ENCODE measurements at regions not wholly inside any gene's neighbourhood (a gene's known extent, or its start where the extent isn't known, plus 50 kb on each side); places are given as distances from the start of the nearest gene placed in this dataset.

DNA sequence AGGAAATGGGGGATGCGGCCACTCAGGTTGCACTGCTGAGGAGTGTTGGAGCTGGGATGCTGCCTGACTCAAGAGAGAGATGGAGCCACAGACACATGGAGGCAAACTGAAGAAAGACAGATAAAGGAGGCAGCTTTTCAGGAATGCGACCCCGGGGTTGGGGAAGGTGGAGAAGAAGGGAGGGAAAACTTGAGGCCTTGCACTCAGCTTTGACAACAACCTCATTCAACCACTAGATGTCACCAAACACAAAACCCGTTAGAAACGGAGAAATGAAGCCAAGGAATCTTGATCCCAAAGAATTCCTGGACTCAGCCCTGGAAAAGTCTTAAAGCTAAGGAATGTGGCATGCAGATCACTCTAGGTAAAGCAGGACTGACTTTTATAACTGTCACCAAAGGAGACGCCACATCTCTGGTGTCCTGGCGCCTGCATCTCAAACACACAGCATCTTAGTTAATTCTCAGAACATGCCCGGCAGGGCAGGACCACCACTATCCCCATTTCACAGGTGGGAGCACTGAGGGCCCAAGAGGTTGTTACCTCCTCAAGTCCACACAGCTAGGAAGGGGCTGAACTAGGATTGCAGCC, 59.6 kb upstream of the LMCD1 start:
- Mint-ChIP-seq H3K4me1 (no peaks in the 10 kb centered on the region), H3K27ac (no peak overlapping the region), H3K4me3 (no peak overlapping the region), H3K27me3 (no peaks in the 10 kb centered on the region), H3K36me3 (no peaks in the 10 kb centered on the region), H3K9me3 (no peaks in the 10 kb centered on the region)
- no peak for ATAC-seq

DNA sequence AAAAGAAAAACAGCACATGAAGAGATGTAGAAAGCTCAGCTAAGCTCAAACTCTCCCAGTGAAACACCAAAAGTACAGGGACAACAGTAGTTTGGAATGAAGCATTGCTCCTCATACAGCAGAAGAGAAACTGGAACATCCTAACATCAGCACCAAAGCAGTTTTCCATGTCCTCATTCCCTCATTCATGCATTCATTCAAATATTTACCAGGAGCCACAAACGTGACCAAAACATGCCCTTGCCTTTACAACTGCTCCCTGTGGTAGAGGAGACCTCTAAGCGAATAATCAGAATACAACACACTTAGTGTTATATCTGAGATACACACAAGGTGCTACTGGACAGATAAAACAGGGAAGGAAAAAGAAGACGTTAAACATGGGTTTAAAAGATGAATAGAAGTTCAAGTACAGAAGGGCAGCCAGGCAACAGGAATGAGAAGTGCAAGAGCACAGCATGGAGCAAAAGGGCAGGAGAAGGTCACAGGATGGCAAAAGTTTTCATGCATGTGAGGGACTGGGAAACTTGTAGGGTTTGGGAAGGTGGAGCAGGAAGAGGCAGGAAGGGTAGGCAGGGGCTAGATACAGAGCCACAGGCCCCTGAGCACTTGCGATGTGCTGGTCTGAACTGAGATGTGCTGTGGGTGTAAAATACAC, 58.5 kb upstream of the LMCD1 start:
- Mint-ChIP-seq H3K4me1 (no peaks in the 10 kb centered on the region), H3K4me3 (no peak overlapping the region), H3K27ac (no peak overlapping the region), H3K27me3 (no peaks in the 10 kb centered on the region), H3K36me3 (no peaks in the 10 kb centered on the region), H3K9me3 (no peaks in the 10 kb centered on the region)
- ATAC-seq = no peak

DNA sequence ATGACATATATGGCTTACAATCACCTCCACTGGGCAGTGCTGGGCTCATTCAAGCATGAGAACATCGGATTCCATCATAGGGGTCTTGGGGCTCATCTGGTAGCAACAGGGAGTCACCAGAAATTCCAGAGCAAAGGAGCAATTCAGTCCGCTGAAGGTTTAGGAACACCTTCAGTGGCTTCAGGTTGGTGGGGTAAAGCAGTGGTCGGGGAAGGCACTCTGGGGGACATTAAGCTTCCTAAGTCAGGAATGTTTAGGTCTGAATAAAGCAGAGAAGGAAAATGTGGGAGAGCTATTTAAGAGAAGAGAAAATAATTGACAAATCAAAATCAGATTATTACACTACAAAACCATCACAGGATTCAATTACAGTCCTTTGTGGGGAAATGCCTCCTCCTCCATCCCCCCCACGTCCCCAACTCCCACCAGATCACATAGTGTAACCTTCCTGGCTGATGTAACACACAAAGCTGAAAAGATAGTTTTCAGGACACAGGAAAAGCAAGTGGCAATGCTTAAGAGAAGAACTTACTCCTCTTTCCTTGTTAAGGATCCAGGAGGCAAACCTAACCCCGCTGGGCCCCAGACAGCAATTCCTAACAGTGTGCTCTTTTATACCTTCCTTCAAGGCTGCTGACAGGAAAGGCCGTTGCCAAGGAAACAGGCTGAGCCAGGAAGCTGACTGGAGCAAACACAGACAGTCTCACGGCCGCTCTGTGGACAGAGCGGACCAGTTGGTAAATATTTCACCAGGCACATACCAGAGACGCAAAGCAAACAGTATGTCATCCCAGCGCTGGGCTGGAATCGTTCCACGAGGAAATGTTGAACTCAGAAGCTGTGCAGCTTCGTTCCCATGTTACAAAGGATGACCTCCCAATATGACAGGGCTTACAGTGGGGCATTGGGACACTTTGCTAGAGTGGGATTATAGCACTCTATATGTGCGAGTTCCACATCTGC, 57.5 kb upstream of the LMCD1 start:
- no peak overlapping the region for H3K27ac Mint-ChIP-seq

DNA sequence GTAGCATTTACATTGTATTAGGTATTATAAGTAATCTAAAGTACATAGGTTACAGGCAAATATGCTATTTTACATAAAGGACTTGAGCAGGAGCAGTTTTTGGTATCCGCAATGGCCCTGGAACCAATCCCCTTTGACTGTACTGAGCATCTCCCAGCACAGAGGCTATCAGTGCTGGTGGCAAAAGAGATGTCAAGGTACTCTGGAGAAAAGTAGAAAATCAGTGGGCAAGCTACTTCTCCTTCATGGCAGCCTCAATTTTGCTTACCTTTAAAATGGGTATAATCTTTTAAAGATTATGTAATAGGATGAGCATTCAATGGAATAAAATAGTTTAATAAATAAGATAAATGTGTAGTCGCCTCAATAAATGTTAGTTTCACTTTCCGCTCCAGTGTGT, 56.7 kb upstream of the LMCD1 start:
- no peak for ATAC-seq
- H3K27me3 Mint-ChIP-seq = no peaks in the 10 kb centered on the region
- no peaks in the 10 kb centered on the region for H3K36me3 Mint-ChIP-seq
- H3K9me3 Mint-ChIP-seq = peaks cover 2% of the 10 kb centered on the region
- no peaks in the 10 kb centered on the region for H3K4me1 Mint-ChIP-seq
- H3K27ac Mint-ChIP-seq = no peak overlapping the region
- no peak overlapping the region for H3K4me3 Mint-ChIP-seq

More for the DNA sequence above, 57.5 kb upstream of the LMCD1 start:
- no peaks in the 10 kb centered on the region for H3K27me3 Mint-ChIP-seq
- ATAC-seq = no peak
- H3K36me3 Mint-ChIP-seq = no peaks in the 10 kb centered on the region
- no peak overlapping the region for H3K4me3 Mint-ChIP-seq
- no peaks in the 10 kb centered on the region for H3K9me3 Mint-ChIP-seq
- no peaks in the 10 kb centered on the region for H3K4me1 Mint-ChIP-seq

DNA sequence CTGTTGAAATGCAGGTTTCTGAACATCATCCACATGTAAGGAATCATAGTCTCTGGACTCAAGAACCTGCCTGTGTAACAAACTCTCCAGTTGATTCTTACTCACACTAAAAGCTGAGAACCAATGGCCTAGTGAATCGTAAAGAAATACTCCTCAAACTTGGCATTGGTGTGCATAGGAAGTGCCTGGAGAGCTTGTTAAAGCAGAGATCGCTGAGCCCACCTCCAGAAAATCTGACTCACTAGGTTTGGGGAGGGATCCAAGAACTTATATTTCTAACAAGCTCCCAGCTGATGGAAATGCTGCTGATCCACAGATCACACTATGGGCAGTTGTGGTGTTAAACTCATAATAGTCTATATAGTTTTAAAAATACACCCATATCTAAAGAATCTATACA, 55.8 kb upstream of the LMCD1 start:
- no peaks in the 10 kb centered on the region for H3K4me1 Mint-ChIP-seq
- no peak overlapping the region for H3K27ac Mint-ChIP-seq
- no peak overlapping the region for H3K4me3 Mint-ChIP-seq
- peaks cover 5% of the 10 kb centered on the region for H3K9me3 Mint-ChIP-seq
- no peak for ATAC-seq
- no peaks in the 10 kb centered on the region for H3K36me3 Mint-ChIP-seq
- no peaks in the 10 kb centered on the region for H3K27me3 Mint-ChIP-seq

DNA sequence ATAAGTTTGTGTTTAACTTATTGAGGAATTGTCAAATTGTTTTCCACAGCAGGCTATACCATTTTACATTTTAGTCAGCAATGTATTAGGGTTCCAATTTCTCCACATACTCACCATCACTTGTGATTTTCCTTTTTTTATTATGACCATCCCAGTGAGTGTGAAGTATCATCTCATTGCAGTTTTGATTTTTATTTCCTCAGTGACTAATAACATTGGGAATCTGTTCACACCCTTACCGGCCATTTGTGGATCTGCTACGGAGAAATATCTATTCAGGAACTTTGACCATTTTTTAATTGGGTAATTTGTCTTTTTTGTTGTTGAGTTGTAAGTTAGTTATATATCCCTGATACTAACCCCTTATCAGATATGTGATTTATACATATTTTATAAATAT, 54.8 kb upstream of the LMCD1 start:
- peaks cover 5% of the 10 kb centered on the region for H3K9me3 Mint-ChIP-seq
- no peaks in the 10 kb centered on the region for H3K36me3 Mint-ChIP-seq
- ATAC-seq = no peak
- no peak overlapping the region for H3K27ac Mint-ChIP-seq
- no peak overlapping the region for H3K4me3 Mint-ChIP-seq
- H3K4me1 Mint-ChIP-seq = no peaks in the 10 kb centered on the region
- H3K27me3 Mint-ChIP-seq = no peaks in the 10 kb centered on the region

DNA sequence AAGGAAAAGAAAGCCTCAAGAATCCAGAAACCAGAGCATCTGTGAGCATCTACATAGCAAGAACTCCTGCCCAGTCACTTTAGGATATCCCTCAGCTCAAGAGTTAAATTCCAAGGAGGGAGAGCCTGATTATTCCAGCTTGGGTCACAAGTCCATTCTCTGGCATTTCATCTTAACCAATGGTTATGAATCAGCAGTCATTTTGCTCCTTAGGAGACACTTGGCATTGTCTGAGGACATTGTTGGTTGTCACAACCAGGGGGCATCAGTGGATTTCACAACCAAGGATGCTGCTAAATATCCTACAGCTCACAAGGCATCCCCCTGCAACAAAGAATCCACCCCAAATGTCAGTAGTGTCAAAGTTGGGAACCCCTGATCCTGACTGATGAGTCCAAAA, 51.0 kb upstream of the LMCD1 start:
- H3K4me3 Mint-ChIP-seq = no peak overlapping the region
- H3K27ac Mint-ChIP-seq = no peak overlapping the region
- no peaks in the 10 kb centered on the region for H3K36me3 Mint-ChIP-seq
- no peak for ATAC-seq
- no peaks in the 10 kb centered on the region for H3K27me3 Mint-ChIP-seq
- H3K4me1 Mint-ChIP-seq = no peaks in the 10 kb centered on the region
- H3K9me3 Mint-ChIP-seq = peaks cover 5% of the 10 kb centered on the region

DNA sequence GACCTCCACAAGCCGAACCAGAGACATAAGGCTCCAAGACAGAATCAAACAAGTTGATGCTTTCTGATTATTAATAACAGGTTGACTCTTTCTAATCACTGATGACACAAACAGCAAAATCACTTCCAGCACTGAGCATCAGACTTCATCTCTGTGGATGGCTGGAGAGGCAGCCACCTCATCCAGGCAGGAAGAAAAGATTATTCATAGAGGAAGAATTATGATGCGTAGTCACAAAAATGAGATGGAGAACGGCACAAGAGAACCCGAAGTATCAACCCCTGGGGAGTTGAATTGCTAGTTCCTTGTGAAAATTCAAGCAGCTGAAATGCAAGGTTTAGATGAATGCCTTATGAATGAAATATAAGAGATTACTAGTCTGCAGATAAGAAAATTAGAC, 49.9 kb upstream of the LMCD1 start:
- Mint-ChIP-seq H3K9me3 (peaks cover 5% of the 10 kb centered on the region), H3K27me3 (no peaks in the 10 kb centered on the region), H3K36me3 (no peaks in the 10 kb centered on the region), H3K27ac (no peak overlapping the region), H3K4me1 (no peaks in the 10 kb centered on the region), H3K4me3 (no peak overlapping the region)
- ATAC-seq = no peak
